RWPE1 (cell line): ENCODE measurements at regions not wholly inside any gene's neighbourhood (a gene's known extent, or its start where the extent isn't known, plus 50 kb on each side); places are given as distances from the start of the nearest gene placed in this dataset.
"Not testable (repeated sequence)": the region's sequence is repeated elsewhere in the genome, so short reads cannot be mapped to it uniquely, and the experiment has no call there.

Experiments
- CTCF ChIA-PET: fragments of 350-600 bp; sonication (Branson Sonifier 250); formaldehyde crosslinking; extraction: SDS; loops from one replicate; lab custom pipeline; 2021; lab: Yijun Ruan, JAX
- POLR2A ChIA-PET: fragments of 400-600 bp; formaldehyde crosslinking; extraction: SDS; loops from one replicate; lab custom pipeline; 2020; ENCODE audit warnings: antibody characterized with exemption; ENCODE audit not compliant: low non-redundant PET; lab: Yijun Ruan, JAX
- DNase-seq: peaks from one replicate; pipeline ENCODE4 v3.0.0; 2012; ENCODE audit warnings: low spot score
- H3K27ac ChIP-seq: fragments of 450-650 bp; 2 replicates; pipeline ENCODE4 v1.5.1; 2017
- CTCF ChIP-seq: fragments of 450-650 bp; conservative IDR thresholded peaks from 2 replicates; pipeline ENCODE4 v1.5.1; 2017; ENCODE audit warnings: low read depth, mild to moderate bottlenecking

GRCh38 chr9:21708856-21709255 lies 93.6 kb upstream of the MTAP start:
- ChIA-PET CTCF (interaction anchor here (0.7 to 1.8 kb wide), 14 partner anchors 9 to 664 kb away, joined by 3 to 8 read pairs (median 3); partner anchors contain the start of gene KLHL9), POLR2A (no interaction called here)
- no peak for TF ChIP-seq CTCF
- H3K27ac ChIP-seq: no peak overlapping the region
- DNase-seq: no peak

- CTCF ChIA-PET: interaction anchor here (0.7 to 1.2 kb wide), 11 partner anchors 9 to 665 kb away, joined by 3 to 8 read pairs (median 3); partner anchors contain the start of gene KLHL9
- H3K27ac ChIP-seq: no peak overlapping the region
- no peak for DNase-seq
- POLR2A ChIA-PET: no interaction called here
- peak; percentile 84 for TF ChIP-seq CTCF
These were observed 92.9 kb upstream of the MTAP start for GRCh38 chr9:21709464-21710058.

- H3K27ac ChIP-seq: no peak overlapping the region
- CTCF ChIA-PET: interaction anchor here (0.6 to 1.1 kb wide), 2 partner anchors 20 to 53 kb away, joined by 3 read pairs; no protein-coding TSS in a partner anchor
- POLR2A ChIA-PET: no interaction called here
- TF ChIP-seq CTCF: no peak
- no peak for DNase-seq
These were observed 91.8 kb upstream of the MTAP start for GRCh38 chr9:21710548-21711191.

GRCh38 chr9:21711504-21711903 lies 90.9 kb upstream of the MTAP start:
- H3K27ac ChIP-seq: no peak overlapping the region
- ChIA-PET POLR2A (no interaction called here), CTCF (interaction anchor here (0.6 to 0.7 kb wide), 3 partner anchors 54 to 503 kb away, joined by 3 to 5 read pairs (median 3); no protein-coding TSS in a partner anchor)
- TF ChIP-seq CTCF: no peak
- peak; percentile 70 for DNase-seq

- POLR2A ChIA-PET: no interaction called here
- no peak for DNase-seq
- CTCF ChIA-PET: no interaction called here
- H3K27ac ChIP-seq: no peak overlapping the region
- no peak for TF ChIP-seq CTCF
These were observed 87.0 kb upstream of the MTAP start for GRCh38 chr9:21715408-21715807.

GRCh38 chr9:21720758-21721157 lies 81.7 kb upstream of the MTAP start:
- no peak for TF ChIP-seq CTCF
- DNase-seq: no peak
- CTCF ChIA-PET: no interaction called here
- POLR2A ChIA-PET: no interaction called here
- no peak overlapping the region for H3K27ac ChIP-seq

GRCh38 chr9:21727411-21727810 lies 75.0 kb upstream of the MTAP start:
- POLR2A ChIA-PET, DNase-seq, H3K27ac ChIP-seq, CTCF ChIA-PET: not testable (repeated sequence)
